ENCODE measurements at regions not wholly inside any gene's neighbourhood (a gene's known extent, or its start where the extent isn't known, plus 50 kb on each side); places are given as distances from the start of the nearest gene placed in this dataset.

- TF ChIP-seq CTCF (IDR thresholded peaks at IDR 0.05; ENCODE audit: insufficient read depth, low read length) (no peak), SPI1 (IDR thresholded peaks at IDR 0.05; ENCODE audit: borderline replicate concordance, low read depth) (no peak)
Measured at GRCh38 chr10:114751856-114752255, 69.7 kb upstream of the FHIP2A start.
